Ectodermal cell (in vitro differentiated cells): ENCODE measurements at regions not wholly inside any gene's neighbourhood (a gene's known extent, or its start where the extent isn't known, plus 50 kb on each side); places are given as distances from the start of the nearest gene placed in this dataset.

Source experiments
- H3K27ac ChIP-seq: 2 replicates; pipeline ENCODE4 v1.7.0; 2013; ENCODE audit warnings: mild to moderate bottlenecking, low read depth, low read length; ENCODE audit not compliant: insufficient read depth, poor library complexity, severe bottlenecking
- H3K27me3 ChIP-seq: 2 replicates; pipeline ENCODE4 v1.7.0; 2013; ENCODE audit warnings: mild to moderate bottlenecking, low read length; ENCODE audit not compliant: insufficient read depth, control insufficient read depth, poor library complexity, severe bottlenecking
- H3K36me3 ChIP-seq: one replicate; pipeline ENCODE4 v1.7.0; 2013; ENCODE audit warnings: low read length; ENCODE audit not compliant: control insufficient read depth, insufficient read depth
- H3K4me1 ChIP-seq: one replicate; pipeline ENCODE4 v1.7.0; 2013; ENCODE audit warnings: low read length; ENCODE audit not compliant: control insufficient read depth, insufficient read depth
- H3K4me3 ChIP-seq: 2 replicates; pipeline ENCODE4 v1.7.0; 2013; ENCODE audit warnings: low read depth, low read length, control low read depth; ENCODE audit not compliant: insufficient read depth
- H3K9me3 ChIP-seq: 2 replicates; pipeline ENCODE4 v1.7.0; 2013; ENCODE audit warnings: mild to moderate bottlenecking, low read length, moderate library complexity; ENCODE audit not compliant: control insufficient read depth
- WGBS, 2 experiments: methylation state at CpG; one replicate each; pipeline ENCODE4 v1.1.7; 2013; ENCODE audit warnings: missing lambda C conversion rate in 2 of 2; 5-methylcytosine and 5-hydroxymethylcytosine counted together

- WGBS, 2 experiments = 90 to 91% methylated on average over 2 of the region's 2 CpGs
- Histone ChIP-seq H3K9me3 (no peaks in the 10 kb centered on the region), H3K4me3 (no peak overlapping the region), H3K27me3 (no peaks in the 10 kb centered on the region), H3K4me1 (no peaks in the 10 kb centered on the region), H3K27ac (no peak overlapping the region), H3K36me3 (no peaks in the 10 kb centered on the region)
These were observed 821.7 kb downstream of the C4orf33 start for GRCh38 chr4:129917651-129918050.

- Histone ChIP-seq H3K4me1 (no peaks in the 10 kb centered on the region), H3K9me3 (no peaks in the 10 kb centered on the region), H3K36me3 (no peaks in the 10 kb centered on the region), H3K27ac (no peak overlapping the region), H3K27me3 (no peaks in the 10 kb centered on the region), H3K4me3 (no peak overlapping the region)
These were observed 831.0 kb downstream of the C4orf33 start for GRCh38 chr4:129926936-129927335.

GRCh38 chr4:129929052-129929451, 833.1 kb downstream of the C4orf33 start:
- no peak overlapping the region for H3K27ac ChIP-seq
- H3K36me3 ChIP-seq = no peaks in the 10 kb centered on the region
- no peaks in the 10 kb centered on the region for H3K27me3 ChIP-seq
- H3K9me3 ChIP-seq = no peaks in the 10 kb centered on the region
- 46 to 64% methylated on average over 1 of the region's 1 CpG for WGBS, 2 experiments
- no peaks in the 10 kb centered on the region for H3K4me1 ChIP-seq
- no peak overlapping the region for H3K4me3 ChIP-seq

- Histone ChIP-seq H3K36me3 (no peaks in the 10 kb centered on the region), H3K27ac (no peak overlapping the region), H3K4me1 (no peaks in the 10 kb centered on the region), H3K9me3 (no peaks in the 10 kb centered on the region), H3K4me3 (no peak overlapping the region), H3K27me3 (no peaks in the 10 kb centered on the region)
- WGBS, 2 experiments = 90 to 95% methylated on average over 7 of the region's 7 CpGs
These were observed 834.0 kb downstream of the C4orf33 start for GRCh38 chr4:129929984-129930383.

- Histone ChIP-seq H3K9me3 (no peaks in the 10 kb centered on the region), H3K36me3 (no peaks in the 10 kb centered on the region), H3K4me1 (no peaks in the 10 kb centered on the region), H3K4me3 (no peak overlapping the region), H3K27me3 (no peaks in the 10 kb centered on the region), H3K27ac (no peak overlapping the region)
- WGBS, 2 experiments = 97 to 99% methylated on average over 3 of the region's 3 CpGs
These were observed 854.3 kb downstream of the C4orf33 start for GRCh38 chr4:129950217-129950616.

- H3K36me3 ChIP-seq = no peaks in the 10 kb centered on the region
- no peak overlapping the region for H3K4me3 ChIP-seq
- 93 to 97% methylated on average over 2 of the region's 2 CpGs for WGBS, 2 experiments
- no peak overlapping the region for H3K27ac ChIP-seq
- no peaks in the 10 kb centered on the region for H3K27me3 ChIP-seq
- no peaks in the 10 kb centered on the region for H3K9me3 ChIP-seq
- H3K4me1 ChIP-seq = no peaks in the 10 kb centered on the region
These were observed 870.2 kb downstream of the C4orf33 start for GRCh38 chr4:129966175-129966574.

- Histone ChIP-seq H3K27ac (no peak overlapping the region), H3K9me3 (no peaks in the 10 kb centered on the region), H3K4me3 (no peak overlapping the region), H3K36me3 (no peaks in the 10 kb centered on the region), H3K27me3 (no peaks in the 10 kb centered on the region), H3K4me1 (no peaks in the 10 kb centered on the region)
- 90 to 92% methylated on average over 3 of the region's 3 CpGs for WGBS, 2 experiments
These were observed 872.4 kb downstream of the C4orf33 start for GRCh38 chr4:129968366-129968765.

GRCh38 chr4:129968778-129969177, 872.8 kb downstream of the C4orf33 start:
- H3K27ac ChIP-seq = no peak overlapping the region
- no peaks in the 10 kb centered on the region for H3K27me3 ChIP-seq
- no peaks in the 10 kb centered on the region for H3K4me1 ChIP-seq
- 86 to 94% methylated on average over 1 of the region's 1 CpG for WGBS, 2 experiments
- no peaks in the 10 kb centered on the region for H3K9me3 ChIP-seq
- H3K4me3 ChIP-seq = no peak overlapping the region
- H3K36me3 ChIP-seq = no peaks in the 10 kb centered on the region

- Histone ChIP-seq H3K4me1 (no peaks in the 10 kb centered on the region), H3K27ac (no peak overlapping the region), H3K36me3 (no peaks in the 10 kb centered on the region), H3K4me3 (no peak overlapping the region), H3K27me3 (no peaks in the 10 kb centered on the region), H3K9me3 (no peaks in the 10 kb centered on the region)
- 95 to 96% methylated on average over 2 to 3 of the region's 3 CpGs for WGBS, 2 experiments
These were observed 874.8 kb downstream of the C4orf33 start for GRCh38 chr4:129970801-129971200.

- Histone ChIP-seq H3K27me3 (no peaks in the 10 kb centered on the region), H3K36me3 (no peaks in the 10 kb centered on the region), H3K9me3 (no peaks in the 10 kb centered on the region), H3K27ac (no peak overlapping the region), H3K4me1 (no peaks in the 10 kb centered on the region), H3K4me3 (no peak overlapping the region)
These were observed 875.5 kb downstream of the C4orf33 start for GRCh38 chr4:129971419-129971818.

- no peaks in the 10 kb centered on the region for H3K27me3 ChIP-seq
- no peaks in the 10 kb centered on the region for H3K4me1 ChIP-seq
- H3K9me3 ChIP-seq = no peaks in the 10 kb centered on the region
- no peak overlapping the region for H3K27ac ChIP-seq
- 81 to 100% methylated on average over 1 of the region's 1 CpG for WGBS, 2 experiments
- no peaks in the 10 kb centered on the region for H3K36me3 ChIP-seq
- no peak overlapping the region for H3K4me3 ChIP-seq
These were observed 876.3 kb downstream of the C4orf33 start for GRCh38 chr4:129972257-129972656.
